K562 (cell line): ENCODE measurements at regions not wholly inside any gene's neighbourhood (a gene's known extent, or its start where the extent isn't known, plus 50 kb on each side); places are given as distances from the start of the nearest gene placed in this dataset.
"Not testable (repeated sequence)": the region's sequence is repeated elsewhere in the genome, so short reads cannot be mapped to it uniquely, and the experiment has no call there.

Source experiments
- ATAC-seq: fragments of 200-7000 bp; cut with Tn5 transposase; 3 replicates; pipeline ENCODE4 v1.9.1; 2020; ENCODE audit warnings: moderate library complexity
- BruUV-seq: library from RNA; stranded (reverse); fragments of 400-500 nt; replicated peaks from 2 replicates; lab custom pipeline; 2021; lab: Mats Ljungman, UMichigan
- CTCF ChIA-PET: fragments of 300-600 bp; formaldehyde crosslinking; extraction: SDS; loops from one replicate; lab custom pipeline; 2021; ENCODE audit warnings: low intra/inter-chr PET ratio; lab: Yijun Ruan, JAX
- POLR2A ChIA-PET: fragments of 300-600, 350-650 bp; sonication (Branson Sonifier 250); formaldehyde crosslinking; extraction: SDS; loops from one replicate; lab custom pipeline; 2021; ENCODE audit warnings: antibody characterized with exemption, inconsistent platforms; lab: Yijun Ruan, JAX
- DNase-seq, 4 experiments: peaks; one replicate each; pipeline versions ENCODE4 v3.0.0 to v3.0.0-alpha.2; 2011 to 2018; ENCODE audit warnings: low spot score in 3 of 4, mixed read lengths in 3 of 4; ENCODE audit errors: extremely low read depth in 1 of 4
- FAIRE-seq: peaks from 2 replicates; lab custom pipeline; 2011; peaks lifted over from hg19 to GRCh38; lab: Jason Lieb, UNC
- H2AFZ ChIP-seq: 2 replicates; pipeline ENCODE4 v1.6.0; 2011; ENCODE audit warnings: low read depth, low read length, control low read depth, inconsistent platforms
- H3K27ac ChIP-seq: fragments of 200-600 bp; 3 replicates; pipeline ENCODE4 v1.8.0; 2011; ENCODE audit warnings: low read depth, mild to moderate bottlenecking, control low read depth, inconsistent platforms, low read length, moderate library complexity, mixed read lengths; ENCODE audit errors: extremely low read depth
- H3K27me3 ChIP-seq, 2 experiments: fragments of 300-600 bp in 1 of 2; 2 replicates in 1 of 2; 3 replicates in 1 of 2; pipeline versions ENCODE4 v1.6.0 to v1.8.0; 2011; ENCODE audit warnings: inconsistent platforms in 2 of 2, low read length in 2 of 2, mild to moderate bottlenecking in 1 of 2, mixed read lengths in 1 of 2, moderate library complexity in 1 of 2; ENCODE audit not compliant: control insufficient read depth in 2 of 2, insufficient read depth in 2 of 2
- H3K36me3 ChIP-seq: fragments of 300-600 bp; 3 replicates; pipeline ENCODE4 v1.8.0; 2011; ENCODE audit warnings: mild to moderate bottlenecking, low read length, inconsistent platforms; ENCODE audit not compliant: control insufficient read depth, insufficient read depth
- H3K4me1 ChIP-seq, 2 experiments: fragments of 200-600 bp in 1 of 2; replicated peaks in 1 of 2; 2 replicates in 1 of 2; 3 replicates in 1 of 2; pipeline versions ENCODE4 v1.5.1 to v1.8.0; 2011; ENCODE audit warnings: inconsistent platforms in 2 of 2, low read length in 2 of 2, mild to moderate bottlenecking in 1 of 2, mixed read lengths in 1 of 2, moderate library complexity in 1 of 2; ENCODE audit not compliant: control insufficient read depth in 2 of 2, insufficient read depth in 2 of 2
- H3K4me2 ChIP-seq: 2 replicates; pipeline ENCODE4 v1.6.1; 2011; ENCODE audit warnings: low read length, control low read depth, inconsistent platforms, mixed read lengths; ENCODE audit not compliant: insufficient read depth
- H3K4me3 ChIP-seq: fragments of 200-600 bp; sonication (generic), shearing (Covaris generic); 2 replicates; pipeline ENCODE4 v1.5.1; 2016; ENCODE audit warnings: control low read depth, inconsistent platforms
- H3K79me2 ChIP-seq: fragments of 200-600 bp; 3 replicates; pipeline ENCODE4 v1.8.0; 2011; ENCODE audit warnings: low read length, inconsistent platforms; ENCODE audit not compliant: control insufficient read depth, insufficient read depth
- H3K9ac ChIP-seq, 2 experiments: 2 replicates each; pipeline versions ENCODE4 v1.6.0 to v1.6.1; 2011; ENCODE audit warnings: low read depth in 2 of 2, low read length in 2 of 2, control low read depth in 1 of 2, inconsistent platforms in 1 of 2, mild to moderate bottlenecking in 1 of 2, mixed read lengths in 1 of 2; ENCODE audit not compliant: insufficient read depth in 1 of 2
- H3K9me1 ChIP-seq: one replicate; pipeline ENCODE4 v1.6.0; 2011; ENCODE audit warnings: inconsistent platforms, mild to moderate bottlenecking, low read length, moderate library complexity; ENCODE audit not compliant: control insufficient read depth, insufficient read depth
- H3K9me3 ChIP-seq: replicated peaks from 2 replicates; pipeline ENCODE4 v1.5.1; 2011; ENCODE audit warnings: low read depth, low read length, inconsistent platforms; ENCODE audit not compliant: control insufficient read depth, insufficient read depth
- H4K20me1 ChIP-seq: replicated peaks from 2 replicates; pipeline ENCODE4 v1.6.1; 2011; ENCODE audit warnings: low read length, inconsistent platforms, mixed read lengths; ENCODE audit not compliant: control insufficient read depth, insufficient read depth
- CCAR2 ChIP-seq: fragments of 200-400 bp; formaldehyde crosslinking; IDR thresholded peaks from 2 replicates; pipeline ENCODE4 v1.6.1; 2017; ENCODE audit warnings: mild to moderate bottlenecking, low read depth, low read length
- DNMT1 ChIP-seq: fragments of 450-650 bp; IDR thresholded peaks from 2 replicates; pipeline ENCODE4 v1.6.1; 2016; ENCODE audit warnings: antibody characterized with exemption, mild to moderate bottlenecking
- HNRNPUL1 ChIP-seq: fragments of 200-400 bp; formaldehyde crosslinking; IDR thresholded peaks from 2 replicates; pipeline ENCODE4 v1.6.1; 2017; ENCODE audit warnings: low read length
- IFI16 ChIP-seq: fragments of 250-450 bp; sonication (Bioruptor Pico); IDR thresholded peaks from 2 replicates; pipeline ENCODE4 v2.1.2; 2022; ENCODE audit warnings: mild to moderate bottlenecking, inconsistent platforms
- TEAD2 ChIP-seq: fragments of 450-650 bp; IDR thresholded peaks from 2 replicates; pipeline ENCODE4 v1.6.1; 2016; ENCODE audit warnings: missing genetic modification characterization, control low read depth, missing compliant biosample characterization
- ZBTB40 ChIP-seq, 2 experiments: fragments of 450-650 bp in 1 of 2; sonication (generic) in 1 of 2; formaldehyde crosslinking in 1 of 2; IDR thresholded peaks; 2 replicates each; pipeline versions ENCODE4 v1.7.1 to v1.9.0; 2016 to 2022; ENCODE audit warnings: inconsistent platforms in 1 of 2, mild to moderate bottlenecking in 1 of 2, missing genetic modification reagents in 1 of 2
- WGBS: fragments of 100-300 bp; shearing (Covaris generic); methylation state at CpG from one replicate; pipeline ENCODE4 v1.1.6; 2016; ENCODE audit warnings: low coverage, mixed read lengths; ENCODE audit not compliant: insufficient coverage; ENCODE audit errors: missing lambda C conversion rate; 5-methylcytosine and 5-hydroxymethylcytosine counted together
- in situ Hi-C: fragments of 300-500 bp; cut with MboI; formaldehyde crosslinking; loops from 4 replicates; pipeline ENCODE4 v1.15.0; 2018; ENCODE audit warnings: inconsistent platforms, mixed read lengths
- intact Hi-C: fragments of 100-400 bp; cut with micrococcal nuclease; formaldehyde crosslinking; loops from 2 replicates; pipeline ENCODE4 v1.14.2; 2022

GRCh38 chr3:75506603-75507002, 157.5 kb upstream of the FRG2C start:
- no TSS peak for BruUV-seq
- Histone ChIP-seq H4K20me1 (no peaks in the 10 kb centered on the region), H3K9ac (no peak overlapping the region), H3K4me3 (no peak overlapping the region), H3K4me1 (no peaks in the 10 kb centered on the region; a peak in 1 of 5 replicates), H3K9me1 (no peaks in the 10 kb centered on the region), H3K27me3 (no peaks in the 10 kb centered on the region)
- CTCF ChIA-PET: no interaction called here
- DNase-seq: no peak
- in situ Hi-C loops: no loop called here
- TF ChIP-seq HNRNPUL1 (no peak), DNMT1 (no peak), CCAR2 (no peak), TEAD2 (no peak), IFI16 (CRISPR knock-in tag) (no peak)
- TF ChIP-seq, all 486 proteins: peak for 0
- POLR2A ChIA-PET: no interaction called here
- Histone ChIP-seq H3K4me2 (no peak overlapping the region), H2AFZ (no peak overlapping the region), H3K79me2 (no peaks in the 10 kb centered on the region), H3K9me3 (no peaks in the 10 kb centered on the region), H3K27ac (no peak overlapping the region), H3K36me3 (no peaks in the 10 kb centered on the region)
- 48% methylated on average over 13 of the region's 21 CpGs for WGBS
- ATAC-seq: no peak
- intact Hi-C loops: no loop called here
- no peak for FAIRE-seq

- DNase-seq, H3K27me3 ChIP-seq, FAIRE-seq, intact Hi-C loops, H3K79me2 ChIP-seq, H3K9me1 ChIP-seq, H3K9ac ChIP-seq, H4K20me1 ChIP-seq, H3K36me3 ChIP-seq, H3K4me1 ChIP-seq, H3K4me2 ChIP-seq, in situ Hi-C loops, ATAC-seq, CTCF ChIA-PET, H3K4me3 ChIP-seq, BruUV-seq, H3K9me3 ChIP-seq, H2AFZ ChIP-seq, H3K27ac ChIP-seq, POLR2A ChIA-PET: not testable (repeated sequence)
- 28% methylated on average over 2 of the region's 2 CpGs for WGBS
- TF ChIP-seq ZBTB40 (IDR thresholded peaks at IDR 0.05) (peak; percentile 82), ZBTB40 (CRISPR knock-in tag; IDR thresholded peaks at IDR 0.05) (peak; percentile 70)
These were observed 156.2 kb upstream of the FRG2C start for GRCh38 chr3:75507956-75508355.
